NB4 (cell line): ENCODE measurements at regions not wholly inside any gene's neighbourhood (a gene's known extent, or its start where the extent isn't known, plus 50 kb on each side); places are given as distances from the start of the nearest gene placed in this dataset.

Experiments used
- DNase-seq: peaks from one replicate; pipeline ENCODE4 v3.0.0; 2010; ENCODE audit warnings: low read depth
- H3K4me3 ChIP-seq: one replicate; pipeline ENCODE4 v1.5.1; 2011; ENCODE audit warnings: mild to moderate bottlenecking, low read depth, low read length, moderate library complexity
- CTCF ChIP-seq: IDR thresholded peaks from one replicate; pipeline ENCODE4 v1.5.1; 2012; ENCODE audit warnings: low read depth, low read length
- MAX ChIP-seq: IDR thresholded peaks from 2 replicates; pipeline ENCODE4 v1.6.1; 2011; ENCODE audit warnings: low read depth, low read length
- MYC ChIP-seq: IDR thresholded peaks from 2 replicates; pipeline ENCODE4 v1.6.1; 2011; ENCODE audit warnings: low read depth, low read length
- POLR2A ChIP-seq: IDR thresholded peaks from 2 replicates; pipeline ENCODE4 v1.6.1; 2011; ENCODE audit warnings: mild to moderate bottlenecking; ENCODE audit not compliant: insufficient read length; ENCODE audit errors: extremely low read depth

- H3K4me3 ChIP-seq = no peak overlapping the region
- DNase-seq = no peak
- no peak for TF ChIP-seq CTCF
- no peak for TF ChIP-seq MAX
- no peak for TF ChIP-seq POLR2A
- TF ChIP-seq MYC = no peak
Measured at GRCh38 chr14:29235991-29236390, 469.4 kb downstream of the FOXG1 start.

GRCh38 chr14:29236401-29236800 is 469.8 kb downstream of the FOXG1 start:
- TF ChIP-seq MAX = no peak
- TF ChIP-seq POLR2A = no peak
- no peak for TF ChIP-seq MYC
- no peak for TF ChIP-seq CTCF
- no peak overlapping the region for H3K4me3 ChIP-seq
- DNase-seq = no peak

GRCh38 chr14:29236848-29237247 is 470.3 kb downstream of the FOXG1 start:
- DNase-seq = no peak
- no peak overlapping the region for H3K4me3 ChIP-seq
- TF ChIP-seq MAX (no peak), MYC (no peak), POLR2A (no peak), CTCF (no peak)

- no peak for DNase-seq
- no peak overlapping the region for H3K4me3 ChIP-seq
- no peak for TF ChIP-seq MAX
- TF ChIP-seq POLR2A = no peak
- TF ChIP-seq MYC = no peak
- TF ChIP-seq CTCF = no peak
Measured at GRCh38 chr14:29240066-29240465, 473.5 kb downstream of the FOXG1 start.

GRCh38 chr14:29242755-29243754 is 476.5 kb downstream of the FOXG1 start:
- no peak for DNase-seq
- no peak overlapping the region for H3K4me3 ChIP-seq
- TF ChIP-seq POLR2A = no peak
- no peak for TF ChIP-seq CTCF
- no peak for TF ChIP-seq MYC
- TF ChIP-seq MAX = no peak
